GM23338 (cell line): ENCODE measurements at regions not wholly inside any gene's neighbourhood (a gene's known extent, or its start where the extent isn't known, plus 50 kb on each side); places are given as distances from the start of the nearest gene placed in this dataset.

Experiments
- ATAC-seq: fragments of 200-7000 bp; cut with Tn5 transposase; 3 replicates; pipeline ENCODE4 v1.9.1; 2020
- DNase-seq: peaks from one replicate; pipeline ENCODE4 v3.0.0-alpha.2; 2015; ENCODE audit warnings: low spot score
- H2AFZ ChIP-seq: fragments of 200-600 bp; sonication (generic); 2 replicates; pipeline ENCODE4 v1.8.0; 2016; ENCODE audit warnings: antibody characterized with exemption, mild to moderate bottlenecking, moderate library complexity
- H3F3A ChIP-seq: fragments of 200-600 bp; sonication (generic); replicated peaks from 2 replicates; pipeline ENCODE4 v1.8.0; 2017; ENCODE audit warnings: antibody characterized with exemption, mixed run types, low read depth
- H3K27ac ChIP-seq: fragments of 200-600 bp; sonication (generic); 2 replicates; pipeline ENCODE4 v1.6.1; 2016; ENCODE audit warnings: low read depth
- H3K27me3 ChIP-seq: fragments of 200-600 bp; sonication (generic); 2 replicates; pipeline ENCODE4 v1.8.0; 2016; ENCODE audit warnings: mild to moderate bottlenecking, mixed run types, moderate library complexity; ENCODE audit not compliant: insufficient read depth
- H3K36me3 ChIP-seq: fragments of 200-600 bp; sonication (generic); 2 replicates; pipeline ENCODE4 v1.8.0; 2016; ENCODE audit warnings: mild to moderate bottlenecking; ENCODE audit not compliant: insufficient read depth
- H3K4me1 ChIP-seq: fragments of 200-600 bp; sonication (generic); 2 replicates; pipeline ENCODE4 v1.8.0; 2016; ENCODE audit warnings: mild to moderate bottlenecking, moderate library complexity; ENCODE audit not compliant: insufficient read depth
- H3K4me2 ChIP-seq: fragments of 200-600 bp; sonication (generic); 2 replicates; pipeline ENCODE4 v1.7.1; 2017; ENCODE audit warnings: mixed run types
- H3K4me3 ChIP-seq: fragments of 200-600 bp; sonication (generic); 2 replicates; pipeline ENCODE4 v1.6.1; 2016; ENCODE audit warnings: mixed run types
- H3K79me2 ChIP-seq: fragments of 200-600 bp; sonication (generic); replicated peaks from 2 replicates; pipeline ENCODE4 v1.8.0; 2017; ENCODE audit warnings: mild to moderate bottlenecking; ENCODE audit not compliant: insufficient read depth
- H3K9me2 ChIP-seq: fragments of 200-600 bp; sonication (generic); 2 replicates; pipeline ENCODE4 v1.8.0; 2017; ENCODE audit not compliant: insufficient read depth
- H4K20me1 ChIP-seq: fragments of 200-600 bp; sonication (generic); replicated peaks from 2 replicates; pipeline ENCODE4 v1.8.0; 2017; ENCODE audit warnings: mild to moderate bottlenecking; ENCODE audit not compliant: insufficient read depth
- H3K27ac Mint-ChIP-seq: 2 replicates; pipeline ENCODE4 v1.8.0; 2020; ENCODE audit warnings: inconsistent platforms, mild to moderate bottlenecking, moderate library complexity, mixed read lengths
- H3K27me3 Mint-ChIP-seq: 3 replicates; pipeline ENCODE4 v1.8.0; 2022; ENCODE audit warnings: low read depth, mild to moderate bottlenecking, moderate library complexity, mixed read lengths, inconsistent platforms; ENCODE audit not compliant: insufficient read depth, poor library complexity
- H3K36me3 Mint-ChIP-seq: 3 replicates; pipeline ENCODE4 v1.8.0; 2021; ENCODE audit warnings: low read depth, mild to moderate bottlenecking, inconsistent platforms, moderate library complexity, mixed read lengths
- H3K4me1 Mint-ChIP-seq: 3 replicates; pipeline ENCODE4 v1.8.0; 2020; ENCODE audit warnings: mild to moderate bottlenecking, inconsistent platforms, mixed read lengths
- H3K4me3 Mint-ChIP-seq: 3 replicates; pipeline ENCODE4 v1.8.0; 2021; ENCODE audit warnings: moderate library complexity, mild to moderate bottlenecking, inconsistent platforms, mixed read lengths
- H3K9me3 Mint-ChIP-seq: 3 replicates; pipeline ENCODE4 v1.8.0; 2020; ENCODE audit warnings: moderate library complexity, mild to moderate bottlenecking, inconsistent platforms, mixed read lengths
- CREB1 ChIP-seq: fragments of 250-450 bp; sonication (Bioruptor Pico); IDR thresholded peaks from 2 replicates; pipeline ENCODE4 v1.5.0; 2020; ENCODE audit warnings: low read depth, mild to moderate bottlenecking, moderate library complexity
- CTCF ChIP-seq, 2 experiments: fragments of 200-600 bp in 1 of 2; sonication (generic) in 1 of 2; conservative IDR thresholded peaks; 2 replicates each; pipeline versions ENCODE4 v1.5.1 to v1.6.1; 2016 to 2017; ENCODE audit warnings: antibody characterized with exemption in 2 of 2, low read depth in 2 of 2, mild to moderate bottlenecking in 2 of 2, moderate library complexity in 1 of 2
- ETS1 ChIP-seq: IDR thresholded peaks from 2 replicates; pipeline ENCODE4 v1.6.1; 2016; ENCODE audit warnings: antibody characterized with exemption
- EZH2 ChIP-seq: fragments of 200-600 bp; sonication (generic); IDR thresholded peaks from one replicate; pipeline ENCODE4 v1.8.0; 2017; ENCODE audit warnings: antibody characterized with exemption, mild to moderate bottlenecking, low read depth; ENCODE audit not compliant: unreplicated experiment
- EZH2phosphoT487 ChIP-seq: fragments of 200-600 bp; sonication (generic); IDR thresholded peaks from one replicate; pipeline ENCODE4 v1.8.1; 2018; ENCODE audit warnings: antibody characterized with exemption; ENCODE audit not compliant: unreplicated experiment
- JUNB ChIP-seq: IDR thresholded peaks from one replicate; pipeline ENCODE4 v1.6.1; 2016; ENCODE audit warnings: antibody characterized with exemption; ENCODE audit not compliant: unreplicated experiment
- NANOG ChIP-seq: IDR thresholded peaks from 2 replicates; pipeline ENCODE4 v1.6.1; 2016; ENCODE audit warnings: antibody characterized with exemption, borderline replicate concordance
- POLR2AphosphoS5 ChIP-seq: IDR thresholded peaks from 2 replicates; pipeline ENCODE4 v1.6.1; 2016; ENCODE audit warnings: antibody characterized with exemption, low read depth
- REST ChIP-seq: IDR thresholded peaks from one replicate; pipeline ENCODE4 v1.6.1; 2018; ENCODE audit warnings: antibody characterized with exemption; ENCODE audit not compliant: unreplicated experiment
- STAT1 ChIP-seq: IDR thresholded peaks from one replicate; pipeline ENCODE4 v1.6.1; 2016; ENCODE audit warnings: antibody characterized with exemption; ENCODE audit not compliant: unreplicated experiment
- ZNF114 ChIP-seq: fragments of 250-450 bp; sonication (Bioruptor Pico); IDR thresholded peaks from 2 replicates; pipeline ENCODE4 v1.5.0; 2020; ENCODE audit warnings: mild to moderate bottlenecking, moderate library complexity
- ZNF331 ChIP-seq: fragments of 250-450 bp; sonication (Bioruptor Pico); IDR thresholded peaks from 2 replicates; pipeline ENCODE4 v1.5.0; 2020; ENCODE audit warnings: low read depth, mild to moderate bottlenecking, moderate library complexity
- ZNF462 ChIP-seq: fragments of 250-450 bp; sonication (Bioruptor Pico); IDR thresholded peaks from 2 replicates; pipeline ENCODE4 v1.5.0; 2020; ENCODE audit warnings: mild to moderate bottlenecking, moderate library complexity

GRCh38 chr2:19540739-19541525 is 182.5 kb upstream of the OSR1 start:
- peaks cover 3% of the 10 kb centered on the region; the same call in 2 of the 3 replicates for H3K4me1 Mint-ChIP-seq
- Histone ChIP-seq H3K27me3 (no peaks in the 10 kb centered on the region), H4K20me1 (no peaks in the 10 kb centered on the region), H2AFZ (no peak overlapping the region), H3K9me2 (0 out of 2 replicates have a peak, but pooled peaks cover 1% of the 10 kb centered on the region), H3K4me1 (no peaks in the 10 kb centered on the region), H3K79me2 (no peaks in the 10 kb centered on the region), H3K27ac (no peak overlapping the region), H3K36me3 (no peaks in the 10 kb centered on the region), H3K4me2 (no peak overlapping the region), H3F3A (no peaks in the 10 kb centered on the region), H3K4me3 (no peak overlapping the region)
- H3K9me3 Mint-ChIP-seq = no peaks in the 10 kb centered on the region
- no peaks in the 10 kb centered on the region for H3K36me3 Mint-ChIP-seq
- ATAC-seq (no peak), DNase-seq (no peak)
- peaks cover 3% of the 10 kb centered on the region for H3K27me3 Mint-ChIP-seq
- TF ChIP-seq ZNF114 (CRISPR knock-in tag) (no peak), EZH2 (no peak), EZH2phosphoT487 (no peak), POLR2AphosphoS5 (no peak), JUNB (no peak), ZNF331 (CRISPR knock-in tag) (no peak), ETS1 (no peak), STAT1 (no peak), CTCF (conservative IDR thresholded peaks at IDR 0.05; ENCODE audit: low read depth in 2 of 2) (no peak), REST (no peak), CREB1 (CRISPR knock-in tag) (no peak), ZNF462 (no peak), NANOG (no peak)
- no peak overlapping the region for H3K4me3 Mint-ChIP-seq
- no peak overlapping the region for H3K27ac Mint-ChIP-seq
